IMR-90 (cell line): ENCODE measurements at regions not wholly inside any gene's neighbourhood (a gene's known extent, or its start where the extent isn't known, plus 50 kb on each side); places are given as distances from the start of the nearest gene placed in this dataset.

ENCODE experiments used
- ATAC-seq: fragments of 200-7000 bp; cut with Tn5 transposase; 2 replicates; pipeline ENCODE4 v1.9.1; 2020; ENCODE audit warnings: low read depth, mild to moderate bottlenecking, moderate library complexity
- BruUV-seq: library from RNA; stranded (reverse); fragments of 400-500 nt; replicated peaks from 2 replicates; lab custom pipeline; 2021; lab: Mats Ljungman, UMichigan
- CTCF ChIA-PET: fragments of 300-600 bp; formaldehyde crosslinking; extraction: SDS; loops from one replicate; lab custom pipeline; 2021; ENCODE audit warnings: antibody characterized with exemption; lab: Yijun Ruan, JAX
- POLR2A ChIA-PET: fragments of 300-600 bp; sonication (Branson Sonifier 250); formaldehyde crosslinking; loops from one replicate; lab custom pipeline; 2022; ENCODE audit warnings: antibody characterized with exemption; ENCODE audit not compliant: unreplicated experiment; lab: Charles Lee
- DNase-seq: peaks from one replicate; pipeline ENCODE4 v3.0.0; 2013
- H2AFZ ChIP-seq: replicated peaks from 2 replicates; pipeline ENCODE3; 2013; ENCODE audit warnings: low read length, mild to moderate bottlenecking; ENCODE audit not compliant: poor library complexity
- H2AK5ac ChIP-seq: 2 replicates; pipeline ENCODE4 v1.6.1; 2013; ENCODE audit warnings: low read depth, low read length, inconsistent platforms
- H2AK9ac ChIP-seq: replicated peaks from 2 replicates; pipeline ENCODE3; 2013; ENCODE audit warnings: mild to moderate bottlenecking, low read depth, low read length, moderate library complexity; ENCODE audit not compliant: poor library complexity
- H2BK120ac ChIP-seq: 2 replicates; pipeline ENCODE4 v1.6.1; 2013; ENCODE audit warnings: low read depth, low read length, inconsistent platforms
- H2BK15ac ChIP-seq: 3 replicates; pipeline ENCODE4 v1.6.1; 2013; ENCODE audit warnings: low read depth, low read length, inconsistent platforms
- H2BK20ac ChIP-seq: 2 replicates; pipeline ENCODE4 v1.6.1; 2013; ENCODE audit warnings: low read depth, mild to moderate bottlenecking, inconsistent platforms, low read length, moderate library complexity
- H2BK5ac ChIP-seq: 2 replicates; pipeline ENCODE4 v1.6.1; 2013; ENCODE audit warnings: mild to moderate bottlenecking, low read depth, low read length, inconsistent platforms; ENCODE audit not compliant: poor library complexity, severe bottlenecking
- H3K14ac ChIP-seq: replicated peaks from 2 replicates; pipeline ENCODE4 v1.6.1; 2013; ENCODE audit warnings: low read depth, low read length, inconsistent platforms
- H3K18ac ChIP-seq: 2 replicates; pipeline ENCODE4 v1.6.1; 2013; ENCODE audit warnings: low read depth, low read length, control low read depth
- H3K23ac ChIP-seq: 2 replicates; pipeline ENCODE4 v1.6.1; 2013; ENCODE audit warnings: low read depth, low read length, inconsistent platforms
- H3K27ac ChIP-seq: 2 replicates; pipeline ENCODE4 v1.5.1; 2013; ENCODE audit warnings: mild to moderate bottlenecking, control low read depth, low read length; ENCODE audit not compliant: insufficient read depth
- H3K27me3 ChIP-seq: 2 replicates; pipeline ENCODE4 v1.6.1; 2013; ENCODE audit warnings: low read length; ENCODE audit not compliant: control insufficient read depth, insufficient read depth
- H3K36me3 ChIP-seq: 2 replicates; pipeline ENCODE4 v1.6.1; 2013; ENCODE audit warnings: low read length, mixed read lengths; ENCODE audit not compliant: control insufficient read depth, insufficient read depth
- H3K4ac ChIP-seq: 2 replicates; pipeline ENCODE4 v1.6.1; 2013; ENCODE audit warnings: low read depth, low read length, inconsistent platforms
- H3K4me1 ChIP-seq: 2 replicates; pipeline ENCODE4 v1.6.1; 2013; ENCODE audit warnings: low read length, mixed read lengths; ENCODE audit not compliant: control insufficient read depth, insufficient read depth
- H3K4me2 ChIP-seq: 2 replicates; pipeline ENCODE4 v1.6.1; 2013; ENCODE audit warnings: low read depth, mild to moderate bottlenecking, control low read depth, low read length, moderate library complexity
- H3K4me3 ChIP-seq: 2 replicates; pipeline ENCODE4 v1.5.1; 2013; ENCODE audit warnings: low read depth, mild to moderate bottlenecking, control low read depth, low read length, moderate library complexity; ENCODE audit not compliant: insufficient read depth
- H3K56ac ChIP-seq: 2 replicates; pipeline ENCODE4 v1.6.1; 2013; ENCODE audit warnings: low read length, inconsistent platforms; ENCODE audit not compliant: insufficient read depth; ENCODE audit errors: extremely low read depth
- H3K79me1 ChIP-seq, 2 experiments: 2 replicates each; pipeline ENCODE4 v1.6.1; 2013; ENCODE audit warnings: low read length in 2 of 2, inconsistent platforms in 1 of 2, low read depth in 1 of 2
- H3K9ac ChIP-seq: 2 replicates; pipeline ENCODE4 v1.6.1; 2013; ENCODE audit warnings: low read depth, low read length, control low read depth
- H3K9me1 ChIP-seq: 2 replicates; pipeline ENCODE4 v1.6.1; 2013; ENCODE audit warnings: low read length, inconsistent platforms; ENCODE audit not compliant: insufficient read depth
- H3K9me3 ChIP-seq: 2 replicates; pipeline ENCODE4 v1.6.1; 2013; ENCODE audit warnings: low read length; ENCODE audit not compliant: control insufficient read depth, insufficient read depth
- H4K20me1 ChIP-seq: 2 replicates; pipeline ENCODE4 v1.6.1; 2013; ENCODE audit warnings: low read length, inconsistent platforms; ENCODE audit not compliant: insufficient read depth
- H4K5ac ChIP-seq: 2 replicates; pipeline ENCODE4 v1.6.1; 2013; ENCODE audit warnings: mild to moderate bottlenecking, low read depth, low read length, control low read depth
- H4K8ac ChIP-seq, 2 experiments: 2 replicates each; pipeline ENCODE4 v1.6.1; 2013; ENCODE audit warnings: low read depth in 2 of 2, low read length in 2 of 2, control low read depth in 1 of 2, inconsistent platforms in 1 of 2
- H4K91ac ChIP-seq: 2 replicates; pipeline ENCODE4 v1.6.1; 2013; ENCODE audit warnings: low read depth, low read length, inconsistent platforms; ENCODE audit not compliant: insufficient read depth
- CEBPB ChIP-seq: IDR thresholded peaks from 2 replicates; pipeline ENCODE4 v1.6.1; 2012; ENCODE audit warnings: low read depth, low read length, improper control_type of control experiment
- CHD1 ChIP-seq: IDR thresholded peaks from 2 replicates; pipeline ENCODE4 v1.6.1; 2012; ENCODE audit warnings: low read depth, low read length, improper control_type of control experiment
- ELK1 ChIP-seq: fragments of 150-350 bp; IDR thresholded peaks from 2 replicates; pipeline ENCODE4 v1.6.1; 2016; ENCODE audit warnings: low read depth, mild to moderate bottlenecking, low read length, moderate library complexity, borderline replicate concordance
- FOS ChIP-seq: fragments of 150-350 bp; IDR thresholded peaks from 2 replicates; pipeline ENCODE4 v1.6.1; 2016; ENCODE audit warnings: low read depth, low read length
- MAFK ChIP-seq: IDR thresholded peaks from 2 replicates; pipeline ENCODE4 v1.6.1; 2012; ENCODE audit warnings: low read depth, low read length, improper control_type of control experiment
- MAZ ChIP-seq: IDR thresholded peaks from 2 replicates; pipeline ENCODE4 v1.6.1; 2012; ENCODE audit warnings: low read depth, mild to moderate bottlenecking, low read length, improper control_type of control experiment, moderate library complexity, borderline replicate concordance
- NFE2L2 ChIP-seq: fragments of 150-350 bp; IDR thresholded peaks from 2 replicates; pipeline ENCODE4 v1.6.1; 2016; ENCODE audit warnings: low read depth, mild to moderate bottlenecking, low read length
- POLR2A ChIP-seq: IDR thresholded peaks from 2 replicates; pipeline ENCODE4 v1.6.1; 2012; ENCODE audit warnings: mild to moderate bottlenecking, low read depth, low read length
- RAD21 ChIP-seq: IDR thresholded peaks from 2 replicates; pipeline ENCODE4 v1.6.1; 2012; ENCODE audit warnings: low read length, improper control_type of control experiment
- RCOR1 ChIP-seq: IDR thresholded peaks from 2 replicates; pipeline ENCODE4 v1.6.1; 2012; ENCODE audit warnings: mild to moderate bottlenecking, low read length, improper control_type of control experiment; ENCODE audit not compliant: insufficient replicate concordance
- RFX5 ChIP-seq: IDR thresholded peaks from 2 replicates; pipeline ENCODE4 v1.8.0; 2012; ENCODE audit warnings: low read depth, mild to moderate bottlenecking, low read length, moderate library complexity
- WGBS, 2 experiments: methylation state at CpG; one replicate each; pipeline versions ENCODE4 v1.1.5 to v1.1.7; 2013; ENCODE audit warnings: missing lambda C conversion rate in 2 of 2; ENCODE audit not compliant: insufficient read length in 1 of 2; ENCODE audit errors: extremely low coverage in 2 of 2; 5-methylcytosine and 5-hydroxymethylcytosine counted together
- dilution Hi-C: fragments of 300-500 bp; cut with HindIII; formaldehyde crosslinking; loops from one replicate; pipeline ENCODE4 v1.14.3; 2018; ENCODE audit warnings: low sequenced_read_pairs; ENCODE audit not compliant: unreplicated experiment
- in situ Hi-C: fragments of 300-500 bp; cut with MboI; formaldehyde crosslinking; loops from 3 replicates; pipeline ENCODE4 v1.14.3; 2019; ENCODE audit warnings: low sequenced_read_pairs, inconsistent platforms, mixed read lengths
- intact Hi-C: fragments of 100-400 bp; cut with micrococcal nuclease; formaldehyde crosslinking; loops from 2 replicates; pipeline ENCODE4 v1.10.0; 2022

GRCh38 chr1:88571506-88571905 is 112.6 kb upstream of the PKN2 start:
- ChIA-PET CTCF (no interaction called here), POLR2A (no interaction called here)
- intact Hi-C loops (no loop called here), in situ Hi-C loops (loop anchor here (25.0 kb wide), 1 partner anchor 1284 kb away; no protein-coding TSS in a partner anchor), dilution Hi-C loops (no loop called here)
- H2BK120ac ChIP-seq, result no peak overlapping the region
- BruUV-seq, result no TSS peak
- no peaks in the 10 kb centered on the region for H3K27me3 ChIP-seq
- ATAC-seq (no peak), DNase-seq (no peak)
- WGBS, 2 experiments, result 63% methylated on average over 1 of the region's 1 CpG; no CpG with 5 or more reads in 1 of the 2 experiments
- H3K9me1 ChIP-seq, result no peaks in the 10 kb centered on the region
- H4K5ac ChIP-seq, result no peak overlapping the region
- no peaks in the 10 kb centered on the region for H3K9me3 ChIP-seq
- no peak overlapping the region for H3K14ac ChIP-seq
- H2BK20ac ChIP-seq, result no peak overlapping the region
- no peaks in the 10 kb centered on the region for H4K20me1 ChIP-seq
- H2AK5ac ChIP-seq, result no peak overlapping the region
- no peak overlapping the region for H3K4me3 ChIP-seq
- no peak overlapping the region for H3K4me2 ChIP-seq
- no peak overlapping the region for H3K23ac ChIP-seq
- no peak overlapping the region for H3K18ac ChIP-seq
- no peaks in the 10 kb centered on the region for H3K4me1 ChIP-seq
- no peaks in the 10 kb centered on the region for H3K36me3 ChIP-seq
- H3K4ac ChIP-seq, result no peak overlapping the region
- H4K8ac ChIP-seq, result no peak overlapping the region
- H3K79me1 ChIP-seq, result no peaks in the 10 kb centered on the region
- H3K9ac ChIP-seq, result no peak overlapping the region
- H4K91ac ChIP-seq, result no peak overlapping the region
- no peak overlapping the region for H2AFZ ChIP-seq
- no peak overlapping the region for H2BK5ac ChIP-seq
- no peak overlapping the region for H3K56ac ChIP-seq
- no peak overlapping the region for H2AK9ac ChIP-seq
- no peak for TF ChIP-seq CHD1
- TF ChIP-seq POLR2A, result no peak
- TF ChIP-seq RCOR1, result no peak
- TF ChIP-seq NFE2L2, result no peak
- no peak for TF ChIP-seq ELK1
- no peak for TF ChIP-seq CEBPB
- no peak for TF ChIP-seq FOS
- TF ChIP-seq RFX5, result no peak
- no peak for TF ChIP-seq RAD21
- TF ChIP-seq MAZ, result no peak
- no peak for TF ChIP-seq MAFK
- no peak overlapping the region for H2BK15ac ChIP-seq
- no peak overlapping the region for H3K27ac ChIP-seq
